H1 (cell line): ENCODE measurements at regions not wholly inside any gene's neighbourhood (a gene's known extent, or its start where the extent isn't known, plus 50 kb on each side); places are given as distances from the start of the nearest gene placed in this dataset.

Source experiments
- CTCF ChIA-PET: fragments of 300-600 bp; sonication (Branson Sonifier 250); formaldehyde crosslinking; loops from one replicate; lab custom pipeline; 2021; ENCODE audit not compliant: partially characterized antibody; lab: Charles Lee
- POLR2A ChIA-PET: fragments of 300-600 bp; sonication (Branson Sonifier 250); formaldehyde crosslinking; loops from one replicate; lab custom pipeline; 2021; ENCODE audit warnings: inconsistent platforms; ENCODE audit not compliant: partially characterized antibody; lab: Charles Lee
- DNase-seq, 2 experiments: peaks; one replicate each; pipeline versions ENCODE4 v3.0.0 to v3.0.0-alpha.2; 2010 to 2022; ENCODE audit warnings: low spot score in 2 of 2, low read depth in 1 of 2, mixed read lengths in 1 of 2
- FAIRE-seq: peaks from 2 replicates; lab custom pipeline; 2011; peaks lifted over from hg19 to GRCh38; lab: Jason Lieb, UNC
- H2AFZ ChIP-seq: 2 replicates; pipeline ENCODE4 v1.8.1; 2012; ENCODE audit warnings: low read length, inconsistent platforms
- H2AK5ac ChIP-seq: 2 replicates; pipeline ENCODE4 v1.6.1; 2013; ENCODE audit warnings: low read depth, low read length
- H2BK120ac ChIP-seq: replicated peaks from 2 replicates; pipeline ENCODE3; 2013; ENCODE audit warnings: low read depth, low read length, inconsistent platforms
- H2BK12ac ChIP-seq: 2 replicates; pipeline ENCODE4 v1.6.1; 2013; ENCODE audit warnings: low read depth, low read length
- H2BK15ac ChIP-seq: 2 replicates; pipeline ENCODE4 v1.6.1; 2013; ENCODE audit warnings: low read length
- H2BK20ac ChIP-seq: 2 replicates; pipeline ENCODE4 v1.6.1; 2013; ENCODE audit warnings: low read length
- H2BK5ac ChIP-seq: 2 replicates; pipeline ENCODE4 v1.6.1; 2013; ENCODE audit warnings: low read depth, low read length
- H3K14ac ChIP-seq: 2 replicates; pipeline ENCODE4 v1.6.1; 2013; ENCODE audit warnings: inconsistent platforms; ENCODE audit not compliant: insufficient read length
- H3K18ac ChIP-seq: 2 replicates; pipeline ENCODE4 v1.6.1; 2013; ENCODE audit warnings: low read length; ENCODE audit errors: extremely low read depth
- H3K23ac ChIP-seq: 2 replicates; pipeline ENCODE4 v1.6.1; 2013; ENCODE audit warnings: inconsistent platforms; ENCODE audit not compliant: insufficient read length
- H3K23me2 ChIP-seq: 2 replicates; pipeline ENCODE4 v1.6.1; 2013; ENCODE audit warnings: low read depth, low read length
- H3K27ac ChIP-seq: 2 replicates; pipeline ENCODE4 v1.6.1; 2011; ENCODE audit warnings: low read depth, low read length, inconsistent platforms
- H3K27me3 ChIP-seq, 4 experiments: replicated peaks in 1 of 4; 1 replicate in 1 of 4; 2 replicates in 3 of 4; pipeline versions ENCODE4 v1.6.1 to v1.8.1; 2011 to 2013; ENCODE audit warnings: low read length in 3 of 4, mild to moderate bottlenecking in 3 of 4, inconsistent platforms in 2 of 4, mixed read lengths in 2 of 4, moderate library complexity in 1 of 4; ENCODE audit not compliant: control insufficient read depth in 3 of 4, insufficient read depth in 3 of 4; ENCODE audit errors: extremely low read depth in 1 of 4
- H3K36me3 ChIP-seq, 4 experiments: 2 replicates each; pipeline versions ENCODE4 v1.6.1 to v1.8.1; 2011 to 2013; ENCODE audit warnings: mild to moderate bottlenecking in 4 of 4, low read length in 3 of 4, moderate library complexity in 2 of 4, control low read depth in 1 of 4, inconsistent platforms in 1 of 4; ENCODE audit not compliant: insufficient read depth in 4 of 4, control insufficient read depth in 2 of 4
- H3K4ac ChIP-seq: replicated peaks from 2 replicates; pipeline ENCODE3; 2013; ENCODE audit warnings: low read length, low read depth, mixed read lengths, inconsistent platforms; ENCODE audit not compliant: insufficient read length
- H3K4me1 ChIP-seq, 4 experiments: replicated peaks in 1 of 4; 1 replicate in 1 of 4; 2 replicates in 3 of 4; pipeline versions ENCODE4 v1.6.1 to v1.8.1; 2011 to 2013; ENCODE audit warnings: low read length in 3 of 4, inconsistent platforms in 2 of 4, mixed read lengths in 1 of 4; ENCODE audit not compliant: insufficient read depth in 4 of 4, control insufficient read depth in 3 of 4
- H3K4me2 ChIP-seq, 2 experiments: 2 replicates each; pipeline versions ENCODE4 v1.6.1 to v1.8.1; 2011 to 2013; ENCODE audit warnings: low read depth in 2 of 2, low read length in 2 of 2, control low read depth in 1 of 2, inconsistent platforms in 1 of 2, mild to moderate bottlenecking in 1 of 2; ENCODE audit not compliant: insufficient read depth in 1 of 2
- H3K4me3 ChIP-seq, 4 experiments: fragments of 200-600, 300-600 bp in 1 of 4; sonication (generic), shearing (Covaris generic), sonication (Bioruptor Twin) in 1 of 4; 2 replicates each; pipeline versions ENCODE4 v1.5.1 to v1.8.1; 2011 to 2016; ENCODE audit warnings: low read length in 4 of 4, low read depth in 3 of 4, control low read depth in 2 of 4, inconsistent platforms in 2 of 4, mild to moderate bottlenecking in 2 of 4, mixed read lengths in 1 of 4, moderate library complexity in 1 of 4; ENCODE audit not compliant: insufficient read depth in 2 of 4; ENCODE audit errors: extremely low read depth in 1 of 4
- H3K56ac ChIP-seq: replicated peaks from 2 replicates; pipeline ENCODE3; 2013; ENCODE audit warnings: low read depth, mild to moderate bottlenecking, mixed read lengths, low read length, inconsistent platforms; ENCODE audit not compliant: insufficient read length
- H3K79me1 ChIP-seq: 2 replicates; pipeline ENCODE4 v1.6.1; 2013; ENCODE audit warnings: low read depth, low read length, control low read depth
- H3K79me2 ChIP-seq, 2 experiments: 2 replicates each; pipeline versions ENCODE4 v1.6.1 to v1.8.1; 2012 to 2013; ENCODE audit warnings: low read length in 2 of 2, mild to moderate bottlenecking in 2 of 2, inconsistent platforms in 1 of 2; ENCODE audit not compliant: insufficient read depth in 2 of 2, control insufficient read depth in 1 of 2
- H3K9ac ChIP-seq, 4 experiments: replicated peaks in 1 of 4; 1 replicate in 1 of 4; 2 replicates in 3 of 4; pipeline versions ENCODE4 v1.6.1 to v1.8.1; 2011 to 2013; ENCODE audit warnings: low read depth in 3 of 4, low read length in 3 of 4, control low read depth in 2 of 4, mild to moderate bottlenecking in 2 of 4, moderate library complexity in 2 of 4, inconsistent platforms in 1 of 4; ENCODE audit errors: extremely low read depth in 1 of 4
- H3K9me3 ChIP-seq, 2 experiments: 2 replicates each; pipeline versions ENCODE4 v1.6.1 to v1.8.1; 2012 to 2013; ENCODE audit warnings: mild to moderate bottlenecking in 2 of 2, moderate library complexity in 2 of 2, control low read depth in 1 of 2, inconsistent platforms in 1 of 2, low read depth in 1 of 2, low read length in 1 of 2, mixed read lengths in 1 of 2; ENCODE audit not compliant: insufficient read depth in 2 of 2
- H4K20me1 ChIP-seq, 2 experiments: replicated peaks in 1 of 2; 2 replicates each; pipeline versions ENCODE3 to v1.8.1; 2011 to 2013; ENCODE audit warnings: inconsistent platforms in 2 of 2, low read length in 2 of 2, mild to moderate bottlenecking in 1 of 2; ENCODE audit not compliant: insufficient read depth in 2 of 2, control insufficient read depth in 1 of 2
- H4K5ac ChIP-seq: 2 replicates; pipeline ENCODE4 v1.6.1; 2013; ENCODE audit warnings: low read length, low read depth, mixed read lengths, inconsistent platforms; ENCODE audit not compliant: insufficient read length
- H4K8ac ChIP-seq: 2 replicates; pipeline ENCODE4 v1.8.0; 2013; ENCODE audit warnings: mild to moderate bottlenecking, moderate library complexity, low read length, inconsistent platforms; ENCODE audit not compliant: insufficient read depth; ENCODE audit errors: extremely low read depth
- H4K91ac ChIP-seq: replicated peaks from 2 replicates; pipeline ENCODE3; 2013; ENCODE audit warnings: low read length, mixed read lengths, inconsistent platforms; ENCODE audit not compliant: insufficient read length
- ASH2L ChIP-seq: fragments of 200-600, 300-600 bp; sonication (generic); IDR thresholded peaks from one replicate; pipeline ENCODE4 v1.7.1; 2017; ENCODE audit warnings: low read length
- EZH2 ChIP-seq: fragments of 200-600 bp; sonication (generic); IDR thresholded peaks from 2 replicates; pipeline ENCODE4 v1.7.1; 2012; ENCODE audit warnings: low read depth, mild to moderate bottlenecking, moderate library complexity, low read length, inconsistent platforms; ENCODE audit not compliant: severe bottlenecking
- HDAC6 ChIP-seq: IDR thresholded peaks from one replicate; pipeline ENCODE4 v1.7.1; 2012; ENCODE audit warnings: low read depth, mild to moderate bottlenecking, inconsistent platforms, low read length, moderate library complexity
- RXRA ChIP-seq: IDR thresholded peaks from 2 replicates; pipeline ENCODE4 v1.6.1; 2011; ENCODE audit warnings: low read depth, mild to moderate bottlenecking, low read length, moderate library complexity; ENCODE audit not compliant: insufficient read depth
- SIN3A ChIP-seq, 2 experiments: IDR thresholded peaks in 1 of 2; conservative IDR thresholded peaks in 1 of 2; 2 replicates each; pipeline ENCODE4 v1.6.1; 2011 to 2012; ENCODE audit warnings: low read length in 2 of 2, improper control_type of control experiment in 1 of 2, low read depth in 1 of 2, mild to moderate bottlenecking in 1 of 2
- YY1 ChIP-seq: IDR thresholded peaks from 2 replicates; pipeline ENCODE4 v1.6.1; 2011; ENCODE audit warnings: low read depth, mild to moderate bottlenecking, low read length
- WGBS, 2 experiments: shearing (Covaris generic) in 1 of 2; methylation state at CpG; one replicate each; pipeline versions ENCODE4 v1.1.6 to v1.1.7; 2013 to 2015; ENCODE audit warnings: low lambda C conversion rate in 2 of 2, mixed read lengths in 2 of 2, inconsistent platforms in 1 of 2, low coverage in 1 of 2, missing lambda C conversion rate in 1 of 2; ENCODE audit not compliant: insufficient replicate concordance in 2 of 2, insufficient coverage in 1 of 2, insufficient read length in 1 of 2; ENCODE audit errors: extremely low coverage in 1 of 2, missing lambda C conversion rate in 1 of 2; 5-methylcytosine and 5-hydroxymethylcytosine counted together

GRCh38 chr13:81406639-81407292, 1065.8 kb upstream of the SPRY2 start:
- no peak for DNase-seq
- TF ChIP-seq ASH2L (no peak), SIN3A (conservative IDR thresholded peaks at IDR 0.05 in 1 of 2, IDR thresholded peaks at IDR 0.05 in 1 of 2; ENCODE audit: low read depth in 1 of 2, low read length in 2 of 2) (no peak), RXRA (no peak), YY1 (no peak), EZH2 (no peak), HDAC6 (no peak)
- TF ChIP-seq, all 59 proteins: peak for 0
- Histone ChIP-seq H2BK20ac (no peak overlapping the region), H3K4ac (peak overlapping the region; percentile 32), H3K4me3 (no peak overlapping the region), H2BK120ac (no peak overlapping the region), H4K91ac (no peak overlapping the region), H3K23me2 (no peaks in the 10 kb centered on the region), H2AK5ac (no peak overlapping the region), H4K5ac (no peak overlapping the region), H3K27ac (no peak overlapping the region), H3K9ac (no peak overlapping the region), H3K14ac (no peak overlapping the region), H2BK12ac (no peak overlapping the region), H4K20me1 (no peaks in the 10 kb centered on the region), H3K27me3 (no peaks in the 10 kb centered on the region), H3K18ac (no peak overlapping the region), H4K8ac (no peak overlapping the region), H3K79me1 (no peaks in the 10 kb centered on the region), H3K4me1 (no peaks in the 10 kb centered on the region), H3K79me2 (no peaks in the 10 kb centered on the region), H3K36me3 (no peaks in the 10 kb centered on the region), H3K56ac (no peak overlapping the region), H2BK15ac (no peak overlapping the region), H2AFZ (peak overlapping the region; percentile 98), H3K9me3 (no peaks in the 10 kb centered on the region), H3K4me2 (no peak overlapping the region), H2BK5ac (no peak overlapping the region), H3K23ac (no peak overlapping the region)
- no peak for FAIRE-seq
- CTCF ChIA-PET, result no interaction called here
- WGBS, 2 experiments, result 90% methylated on average over 4 of the region's 4 CpGs; no CpG with 5 or more reads in 1 of the 2 experiments
- POLR2A ChIA-PET, result no interaction called here
